ENCODE measurements at regions not wholly inside any gene's neighbourhood (a gene's known extent, or its start where the extent isn't known, plus 50 kb on each side); places are given as distances from the start of the nearest gene placed in this dataset.
"Not testable (repeated sequence)": the region's sequence is repeated elsewhere in the genome, so short reads cannot be mapped to it uniquely, and the experiment has no call there.

GRCh38 chr21:6020460-6020859 is 4500.9 kb upstream of the TPTE start:
- not testable (repeated sequence) for TF ChIP-seq CTCF, POLR2A (IDR thresholded peaks at IDR 0.05)

Data from thyroid gland (tissue), 4 donors.